GM12865 (cell line): ENCODE measurements at regions not wholly inside any gene's neighbourhood (a gene's known extent, or its start where the extent isn't known, plus 50 kb on each side); places are given as distances from the start of the nearest gene placed in this dataset.

Experiments
- DNase-seq: peaks from one replicate; pipeline ENCODE4 v3.0.0; 2010; ENCODE audit warnings: low read depth
- H3K4me3 ChIP-seq: 2 replicates; pipeline ENCODE4 v1.5.1; 2011; ENCODE audit warnings: mild to moderate bottlenecking, low read depth, low read length, control low read depth
- TF ChIP-seq, protein P1 (sequence below): IDR thresholded peaks from 2 replicates; pipeline ENCODE4 v1.5.1; 2011; ENCODE audit warnings: low read length, control low read depth, low read depth, inconsistent platforms; ENCODE audit not compliant: insufficient read depth; ENCODE audit errors: missing control alignments

DNA sequence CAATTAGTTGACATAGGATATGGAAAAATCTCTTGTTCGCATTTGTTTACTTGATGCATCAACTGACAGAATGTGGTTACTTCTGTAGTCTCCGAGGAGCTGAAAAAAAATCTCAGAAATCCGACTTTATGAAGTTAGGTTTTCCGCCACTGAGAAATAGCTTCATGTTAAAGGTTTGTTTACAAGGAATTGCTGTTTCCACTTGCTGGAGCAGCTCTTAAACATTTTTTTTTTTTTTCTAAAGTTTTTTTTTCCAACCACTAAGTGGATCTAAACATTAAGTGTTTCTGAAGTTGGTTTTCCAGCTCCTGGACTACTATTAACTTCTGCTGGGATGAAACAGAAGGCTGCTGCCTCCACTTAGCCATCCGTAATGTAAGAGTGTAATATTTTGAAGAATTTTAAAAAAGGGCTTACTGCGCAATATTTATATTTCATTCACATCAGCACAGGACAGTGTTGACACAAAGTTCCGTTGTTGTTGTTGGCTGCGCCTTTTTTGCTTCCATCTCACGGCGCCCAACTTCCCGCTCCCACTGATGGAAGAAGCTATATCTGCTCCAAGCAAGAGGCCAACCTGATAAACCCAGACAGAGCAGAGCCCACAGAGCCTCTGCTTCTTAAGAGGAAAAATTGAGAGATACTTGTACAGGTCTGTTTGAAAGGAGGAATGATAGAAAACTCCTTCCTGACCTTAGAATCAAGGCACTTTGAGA lies 167.7 kb upstream of the KCNJ16 start:
- TF ChIP-seq, protein P1, sequence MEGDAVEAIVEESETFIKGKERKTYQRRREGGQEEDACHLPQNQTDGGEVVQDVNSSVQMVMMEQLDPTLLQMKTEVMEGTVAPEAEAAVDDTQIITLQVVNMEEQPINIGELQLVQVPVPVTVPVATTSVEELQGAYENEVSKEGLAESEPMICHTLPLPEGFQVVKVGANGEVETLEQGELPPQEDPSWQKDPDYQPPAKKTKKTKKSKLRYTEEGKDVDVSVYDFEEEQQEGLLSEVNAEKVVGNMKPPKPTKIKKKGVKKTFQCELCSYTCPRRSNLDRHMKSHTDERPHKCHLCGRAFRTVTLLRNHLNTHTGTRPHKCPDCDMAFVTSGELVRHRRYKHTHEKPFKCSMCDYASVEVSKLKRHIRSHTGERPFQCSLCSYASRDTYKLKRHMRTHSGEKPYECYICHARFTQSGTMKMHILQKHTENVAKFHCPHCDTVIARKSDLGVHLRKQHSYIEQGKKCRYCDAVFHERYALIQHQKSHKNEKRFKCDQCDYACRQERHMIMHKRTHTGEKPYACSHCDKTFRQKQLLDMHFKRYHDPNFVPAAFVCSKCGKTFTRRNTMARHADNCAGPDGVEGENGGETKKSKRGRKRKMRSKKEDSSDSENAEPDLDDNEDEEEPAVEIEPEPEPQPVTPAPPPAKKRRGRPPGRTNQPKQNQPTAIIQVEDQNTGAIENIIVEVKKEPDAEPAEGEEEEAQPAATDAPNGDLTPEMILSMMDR: no peak
- H3K4me3 ChIP-seq: no peak overlapping the region
- no peak for DNase-seq

DNA sequence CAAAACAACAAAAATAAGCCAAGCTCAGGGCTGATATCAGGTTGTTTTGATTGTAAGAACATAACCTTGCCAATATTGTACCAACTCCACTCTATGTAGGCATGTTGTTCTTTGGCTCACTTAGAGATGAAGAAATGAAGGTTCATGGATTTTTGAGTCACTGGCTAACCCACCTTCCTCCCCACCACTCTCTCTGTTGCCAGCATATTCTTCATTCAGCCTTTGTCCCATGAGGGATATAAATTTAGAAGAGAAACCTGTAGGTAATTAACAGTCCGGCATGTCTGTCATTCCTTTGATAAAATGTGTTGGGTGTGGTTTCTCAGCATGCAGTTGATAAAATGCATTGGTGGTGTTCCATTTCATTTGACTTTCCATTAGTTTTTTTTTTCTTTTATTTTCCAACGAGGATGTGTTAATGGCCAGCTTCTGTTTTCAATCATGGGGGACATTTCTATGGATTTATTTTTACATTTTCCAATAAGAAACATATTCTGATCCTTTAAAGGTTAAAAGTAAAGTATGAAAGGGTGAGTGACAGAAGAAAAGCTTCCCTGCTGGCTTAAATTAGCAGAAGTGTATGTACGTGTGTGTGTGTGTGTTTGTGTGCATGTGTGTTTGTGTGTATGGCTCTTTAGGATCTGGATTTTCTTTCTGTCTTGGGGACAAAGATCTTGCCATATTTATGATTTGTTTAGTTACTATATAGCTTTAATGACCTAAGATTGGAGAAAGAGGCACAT lies 166.2 kb upstream of the KCNJ16 start:
- no peak for DNase-seq
- no peak overlapping the region for H3K4me3 ChIP-seq
- TF ChIP-seq, protein P1: no peak

DNA sequence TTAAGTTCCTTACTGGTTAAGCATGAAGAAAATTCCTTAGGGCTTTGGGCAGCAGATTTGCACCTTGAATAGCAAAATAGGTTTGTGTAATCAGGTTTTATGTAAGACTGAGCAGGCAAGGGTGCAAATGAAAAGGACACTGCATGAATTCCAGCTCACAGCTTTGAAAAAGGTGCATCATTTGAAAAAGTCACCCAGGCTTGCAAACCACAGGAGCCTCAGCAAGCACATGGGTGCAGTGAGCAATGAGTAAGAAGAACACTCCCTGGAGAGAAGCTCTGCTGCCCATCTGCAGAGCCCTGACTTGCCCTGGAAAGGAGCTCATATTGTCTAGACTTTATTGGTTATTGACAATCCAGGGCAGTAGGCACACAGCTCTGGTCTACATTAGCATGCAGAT lies 165.6 kb upstream of the KCNJ16 start:
- DNase-seq: no peak
- H3K4me3 ChIP-seq: no peak overlapping the region
- TF ChIP-seq, protein P1: no peak

DNA sequence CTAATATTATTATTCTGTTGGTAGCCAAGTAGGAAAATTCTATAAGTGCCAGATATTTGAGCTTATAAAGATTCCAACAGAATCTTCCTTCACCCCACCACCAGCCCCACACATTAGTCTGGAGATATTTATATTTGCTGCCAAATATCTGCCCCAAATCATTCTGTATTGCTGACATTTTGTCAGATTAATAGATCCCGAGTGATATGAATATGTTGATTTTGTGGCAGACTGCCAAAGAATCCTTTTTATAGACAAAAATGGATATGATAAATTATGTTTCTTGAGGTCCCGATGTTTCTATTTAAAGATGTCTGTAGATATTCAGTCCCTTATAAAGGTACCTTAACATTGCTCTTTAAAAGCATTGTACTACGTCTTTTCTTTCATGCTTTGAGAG lies 162.2 kb upstream of the KCNJ16 start:
- TF ChIP-seq, protein P1: no peak
- DNase-seq: no peak
- H3K4me3 ChIP-seq: no peak overlapping the region

DNA sequence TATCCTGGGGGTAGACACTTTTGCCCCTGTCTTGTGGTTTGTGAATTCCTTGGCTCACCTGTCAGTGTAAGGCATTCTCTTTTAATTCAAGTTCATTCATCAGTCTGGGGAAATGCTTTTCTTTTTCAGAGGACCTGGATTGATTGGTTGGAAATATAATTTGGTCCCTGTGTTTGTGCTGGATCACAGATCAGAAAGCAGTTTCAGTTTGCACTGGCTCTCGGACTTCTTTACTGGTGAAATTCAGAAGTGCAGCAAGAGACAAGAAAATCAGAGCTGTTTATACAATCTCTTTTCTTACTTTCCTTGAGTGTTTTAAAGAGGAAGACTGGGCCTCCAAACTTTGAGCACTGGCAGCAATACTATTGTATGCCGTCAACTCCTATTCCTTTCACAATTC lies 161.8 kb upstream of the KCNJ16 start:
- H3K4me3 ChIP-seq: no peak overlapping the region
- TF ChIP-seq, protein P1: no peak
- DNase-seq: no peak

DNA sequence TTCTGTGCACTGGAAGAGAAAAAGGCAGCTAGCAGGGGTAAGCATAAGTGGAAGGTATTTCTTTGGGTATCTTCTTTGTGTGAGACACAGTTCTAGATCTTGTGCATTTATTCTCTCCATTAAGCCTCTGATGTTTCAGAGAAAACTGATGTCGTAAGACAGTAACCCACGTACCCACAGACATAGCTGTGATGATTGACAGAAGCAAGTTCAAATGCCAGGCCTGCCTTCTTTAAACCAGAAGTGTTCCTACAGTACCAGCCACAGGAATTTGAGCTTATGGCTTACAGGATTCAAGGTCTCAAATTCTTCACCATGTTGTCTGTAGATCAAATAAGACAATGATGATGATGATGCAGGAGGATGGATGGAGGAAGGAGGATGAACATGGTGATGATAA lies 161.4 kb upstream of the KCNJ16 start:
- H3K4me3 ChIP-seq: no peak overlapping the region
- no peak for DNase-seq
- TF ChIP-seq, protein P1: no peak
